WI38 (cell line): ENCODE measurements at regions not wholly inside any gene's neighbourhood (a gene's known extent, or its start where the extent isn't known, plus 50 kb on each side); places are given as distances from the start of the nearest gene placed in this dataset.

Experiments
- H3K4me3 ChIP-seq: 2 replicates; pipeline ENCODE4 v1.5.1; 2011; ENCODE audit warnings: low read depth, mild to moderate bottlenecking, control low read depth, low read length
- CTCF ChIP-seq: IDR thresholded peaks from 2 replicates; pipeline ENCODE4 v1.5.1; 2012; ENCODE audit warnings: low read depth, mild to moderate bottlenecking, control low read depth, low read length

GRCh38 chr3:72681598-72681997 lies 166.6 kb downstream of the SHQ1 start:
- H3K4me3 ChIP-seq: no peak overlapping the region
- no peak for TF ChIP-seq CTCF

- H3K4me3 ChIP-seq: no peak overlapping the region
- no peak for TF ChIP-seq CTCF
These were observed 167.5 kb downstream of the SHQ1 start for GRCh38 chr3:72680766-72681165.

GRCh38 chr3:72679540-72680198 lies 168.6 kb downstream of the SHQ1 start:
- no peak overlapping the region for H3K4me3 ChIP-seq
- no peak for TF ChIP-seq CTCF

GRCh38 chr3:72678867-72679266 lies 169.4 kb downstream of the SHQ1 start:
- no peak overlapping the region for H3K4me3 ChIP-seq
- TF ChIP-seq CTCF: no peak

GRCh38 chr3:72678380-72678779 lies 169.9 kb downstream of the SHQ1 start:
- H3K4me3 ChIP-seq: no peak overlapping the region

GRCh38 chr3:72675243-72675642 lies 173.0 kb downstream of the SHQ1 start:
- TF ChIP-seq CTCF: no peak
- no peak overlapping the region for H3K4me3 ChIP-seq

More at GRCh38 chr3:72678380-72678779, 169.9 kb downstream of the SHQ1 start:
- TF ChIP-seq CTCF: no peak

GRCh38 chr3:72673011-72673771 lies 175.1 kb downstream of the SHQ1 start:
- TF ChIP-seq CTCF: no peak
- H3K4me3 ChIP-seq: no peak overlapping the region
